GM18861 (cell line): ENCODE measurements at regions not wholly inside any gene's neighbourhood (a gene's known extent, or its start where the extent isn't known, plus 50 kb on each side); places are given as distances from the start of the nearest gene placed in this dataset.

Experiments
- ATAC-seq: cut with Tn5 transposase; IDR thresholded peaks from one replicate; pipeline ENCODE4 v1.9.1; 2021; ENCODE audit not compliant: unreplicated experiment

GRCh38 chr1:56002231-56002630, 577.1 kb downstream of the PLPP3 start:
- ATAC-seq = no peak

DNA sequence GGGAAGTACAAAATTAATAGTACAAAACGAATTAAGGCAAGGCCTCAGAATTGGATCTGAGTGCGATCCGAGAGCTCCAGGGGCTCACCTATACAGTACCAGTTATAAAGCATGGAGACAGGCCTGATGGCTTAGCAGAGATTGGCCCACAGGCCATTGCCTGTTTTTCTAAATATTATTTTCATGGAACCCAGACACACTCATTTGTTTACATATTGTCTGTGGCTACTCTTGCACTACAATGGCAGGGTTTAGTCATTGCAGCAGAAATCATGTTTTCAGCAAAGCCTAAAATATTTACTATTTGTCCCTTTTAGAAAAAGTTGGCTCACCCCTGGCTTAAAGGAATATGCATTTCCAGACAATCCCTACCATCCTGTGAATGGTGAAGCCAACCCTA, 578.9 kb downstream of the PLPP3 start:
- ATAC-seq = no peak

- ATAC-seq = no peak
Observed at GRCh38 chr1:55997536-55997935, 581.8 kb downstream of the PLPP3 start.

DNA sequence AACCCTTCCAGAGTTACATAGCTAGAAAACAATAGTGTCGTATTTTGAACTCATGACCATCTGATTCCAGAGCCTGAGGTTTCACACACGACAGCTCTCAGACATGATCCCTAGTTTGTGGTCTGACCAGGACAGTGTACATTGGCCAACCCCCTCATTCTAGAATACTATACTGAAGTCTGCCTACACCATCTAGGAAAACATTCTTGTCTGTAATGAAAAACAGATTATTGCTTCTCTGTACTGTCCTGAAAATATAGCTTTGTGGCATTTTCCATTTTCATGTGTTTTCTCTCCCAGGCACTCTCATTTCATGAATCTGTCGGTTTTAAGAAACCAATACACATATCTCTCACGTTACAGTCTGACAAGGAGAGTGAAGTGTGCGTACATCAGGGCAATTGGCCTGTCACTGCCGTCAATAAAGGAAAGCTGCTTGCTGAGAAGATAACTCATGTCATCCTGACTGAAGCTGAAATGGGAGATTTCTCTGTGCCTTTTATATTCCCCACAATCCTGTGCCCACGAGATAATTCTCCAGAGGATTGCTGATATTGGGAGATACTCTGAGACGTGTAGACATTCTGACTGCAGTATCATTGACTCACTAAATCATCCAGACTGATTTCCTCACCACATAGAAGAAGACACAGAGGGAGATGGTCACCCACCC, 585.6 kb downstream of the PLPP3 start:
- ATAC-seq = no peak

GRCh38 chr1:55990007-55990406, 589.4 kb downstream of the PLPP3 start:
- no peak for ATAC-seq

GRCh38 chr1:55988963-55989452, 590.4 kb downstream of the PLPP3 start:
- ATAC-seq = no peak

DNA sequence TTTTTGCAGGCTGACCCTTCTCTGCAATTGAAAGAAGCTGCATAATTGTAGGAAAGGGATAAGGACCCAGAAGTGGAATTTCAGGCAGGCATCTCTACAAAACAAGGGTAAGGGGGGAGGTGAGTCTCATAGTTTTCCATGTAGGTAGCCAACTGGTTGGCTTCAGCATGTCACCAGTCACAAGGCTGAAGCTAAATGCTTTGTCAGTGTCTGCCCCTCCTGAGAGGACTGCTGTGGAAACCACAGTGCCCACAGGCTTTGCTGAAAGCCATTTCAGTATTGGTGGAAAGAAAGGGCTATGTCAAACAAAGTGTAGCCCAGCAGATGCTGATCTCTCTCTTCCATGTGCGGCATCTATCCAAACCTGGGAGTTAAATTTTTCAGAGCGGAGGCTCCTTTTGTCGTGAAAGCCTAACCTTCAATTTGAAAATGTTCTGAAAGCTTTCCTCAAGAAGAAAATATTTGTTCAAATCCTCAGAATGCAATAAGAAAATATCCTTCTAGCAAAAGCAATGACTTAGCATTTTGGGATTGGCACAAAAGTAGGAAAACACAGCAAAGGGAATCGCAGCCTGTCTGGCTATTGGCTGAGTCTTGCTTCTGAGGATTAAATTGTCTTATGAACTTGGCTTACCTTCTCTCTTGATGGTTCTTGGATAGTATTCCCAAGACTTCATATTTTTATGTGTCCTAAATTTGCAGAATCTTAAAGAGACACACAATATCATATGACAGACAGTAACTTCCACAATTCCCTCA, 591.7 kb downstream of the PLPP3 start:
- no peak for ATAC-seq

DNA sequence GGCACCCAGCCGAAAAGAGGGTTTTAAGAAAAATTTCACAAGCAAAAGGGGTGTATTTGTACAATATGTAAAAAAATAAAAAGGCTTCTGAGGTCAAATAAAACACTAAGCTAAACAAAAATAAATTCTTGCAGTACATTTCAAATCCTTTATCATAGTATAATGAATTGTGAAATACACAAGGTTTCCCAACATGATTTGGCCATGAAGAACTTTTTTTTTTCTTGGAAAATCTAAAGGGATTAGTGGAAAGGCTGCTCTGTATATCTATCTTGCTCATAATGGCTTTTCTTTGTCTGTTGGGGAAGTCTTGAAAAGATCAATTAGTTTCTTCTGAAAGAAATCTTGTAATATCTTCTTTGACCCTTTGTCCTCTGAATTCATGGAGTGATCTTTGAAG, 593.4 kb downstream of the PLPP3 start:
- no peak for ATAC-seq

DNA sequence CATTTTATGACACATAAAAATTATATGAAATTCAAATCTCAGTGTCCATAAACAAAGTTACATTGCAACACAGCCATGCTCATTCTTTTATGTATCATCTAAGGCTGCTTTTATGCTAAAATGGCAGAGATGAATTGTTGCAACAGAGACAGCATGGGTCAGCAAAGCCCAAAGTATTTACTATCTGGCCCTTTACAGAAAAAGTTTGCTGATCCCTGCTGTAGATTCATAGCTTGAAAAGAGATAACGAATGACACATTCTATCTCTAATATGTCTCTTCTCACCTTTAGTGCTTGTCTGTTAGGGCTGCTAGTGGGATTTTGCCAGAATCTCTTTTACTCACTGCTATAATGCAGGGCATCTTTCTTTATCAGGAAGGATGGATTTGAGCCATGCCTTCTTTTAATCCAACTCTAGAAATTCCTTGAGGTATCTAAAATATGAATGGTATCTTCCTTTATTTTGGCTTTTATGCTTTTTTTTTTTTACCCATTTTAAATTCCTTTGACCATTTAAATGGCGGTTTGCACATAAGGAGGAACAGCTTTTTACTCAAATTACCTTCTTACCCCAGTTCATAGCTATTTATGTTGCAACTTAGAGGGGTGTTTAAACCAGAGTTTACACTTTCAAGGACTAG, 598.2 kb downstream of the PLPP3 start:
- no peak for ATAC-seq

GRCh38 chr1:55980582-55980981, 598.8 kb downstream of the PLPP3 start:
- ATAC-seq = no peak

DNA sequence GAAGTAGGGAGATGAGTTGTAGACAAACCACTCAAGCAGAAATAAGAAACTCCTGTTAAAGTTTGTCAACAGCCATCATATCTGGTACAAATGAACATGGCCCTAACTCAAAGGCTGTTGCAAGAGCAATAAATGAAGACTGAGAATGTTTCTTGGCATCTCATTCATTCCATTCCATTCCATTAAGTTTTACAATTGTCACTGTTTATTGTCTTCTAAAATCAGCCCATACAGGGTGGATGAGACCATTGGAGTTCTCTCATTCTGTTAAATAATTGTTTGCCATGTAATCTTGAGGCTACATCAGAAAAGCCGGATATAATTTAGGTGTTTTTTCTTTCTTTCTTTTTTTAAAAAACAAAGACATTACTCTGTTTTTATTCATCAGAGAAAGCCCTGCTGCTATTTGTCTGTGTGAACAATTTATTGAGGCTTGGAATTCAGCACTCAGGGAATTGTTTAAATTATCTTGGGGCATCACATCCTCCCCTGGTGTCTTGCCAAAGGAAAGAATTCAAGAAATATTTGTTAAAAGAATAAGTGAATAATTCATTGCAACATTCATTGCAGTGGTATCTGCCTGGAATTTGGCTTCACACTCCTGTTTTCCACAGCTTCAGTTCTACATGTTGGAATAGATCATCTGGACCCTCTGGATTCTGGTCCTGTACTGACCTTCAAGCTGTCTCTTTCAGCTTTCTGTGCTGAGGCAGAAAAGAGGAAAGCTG, 604.5 kb downstream of the PLPP3 start:
- no peak for ATAC-seq

DNA sequence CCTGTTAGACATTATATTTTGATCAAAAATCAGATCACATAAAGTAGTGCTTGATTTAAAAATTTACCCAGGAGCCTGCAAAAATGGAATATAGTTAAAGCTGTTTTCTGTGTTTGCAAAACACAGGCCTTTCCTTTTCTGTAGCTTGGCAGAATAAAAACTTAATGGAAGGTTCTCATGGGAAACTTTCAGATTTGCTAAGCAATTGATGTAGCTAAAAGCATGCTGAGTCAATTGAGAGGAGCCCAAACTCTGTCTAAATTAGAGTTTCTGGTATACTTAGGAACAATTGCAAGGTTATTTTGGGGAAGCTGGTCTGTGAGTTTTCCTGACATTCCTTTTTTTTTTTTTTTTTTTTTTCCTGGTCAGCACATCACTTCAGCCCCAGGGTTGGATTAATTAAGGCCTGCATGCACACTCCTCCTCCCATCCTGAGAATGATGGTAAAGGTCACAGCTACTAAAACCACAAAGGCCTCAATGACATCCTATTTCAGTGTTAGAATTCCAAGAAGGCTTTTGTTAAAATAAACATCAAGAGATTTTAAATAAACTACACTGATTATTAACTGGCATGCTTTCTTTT, 608.7 kb downstream of the PLPP3 start:
- no peak for ATAC-seq

- ATAC-seq = no peak
Observed at GRCh38 chr1:55969322-55969721, 610.0 kb downstream of the PLPP3 start.

GRCh38 chr1:55968661-55969060, 610.7 kb downstream of the PLPP3 start:
- no peak for ATAC-seq

DNA sequence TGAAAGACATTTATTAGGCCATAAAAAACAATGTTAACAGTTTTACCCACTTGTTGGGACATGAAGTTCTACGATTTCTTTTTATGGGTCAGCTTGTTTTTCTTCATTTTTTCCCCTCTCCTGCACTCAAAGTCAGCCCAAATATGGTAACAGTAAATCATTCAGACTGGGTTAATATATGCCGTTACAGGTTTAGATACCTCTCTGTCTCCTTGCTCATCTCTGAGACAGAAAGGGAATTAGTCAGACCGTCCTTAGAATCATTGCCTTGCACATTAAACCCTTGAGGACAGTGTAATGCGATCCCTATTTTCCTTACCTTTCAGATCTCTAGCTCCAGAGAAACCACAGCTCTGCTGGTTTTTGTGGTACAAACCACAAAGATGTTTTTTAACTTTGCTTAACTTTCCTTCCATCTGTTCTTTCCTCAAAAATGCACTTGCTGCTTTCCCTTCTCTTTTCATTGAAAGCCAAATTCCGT, 613.3 kb downstream of the PLPP3 start:
- no peak for ATAC-seq

- no peak for ATAC-seq
Observed at GRCh38 chr1:55962472-55962871, 616.9 kb downstream of the PLPP3 start.

DNA sequence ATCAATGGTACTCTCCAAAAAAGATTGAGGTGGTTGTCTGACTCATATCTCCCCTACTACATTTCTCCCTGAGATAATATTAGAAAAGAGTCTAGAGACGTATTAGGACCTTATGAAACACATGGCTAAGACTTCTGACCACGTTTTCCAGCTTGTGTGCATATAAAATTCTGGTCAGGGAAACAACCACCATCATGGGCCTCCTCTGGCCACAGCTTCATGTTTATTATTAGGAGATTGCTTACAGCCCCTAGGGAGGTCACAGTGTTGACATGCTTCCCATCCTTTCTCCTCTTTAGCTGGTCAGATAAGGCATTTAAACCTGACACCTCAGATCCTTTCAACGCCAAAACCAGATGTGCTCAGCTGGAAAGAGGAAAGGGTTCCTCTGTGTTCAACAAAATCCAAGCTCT, 620.2 kb downstream of the PLPP3 start:
- no peak for ATAC-seq

GRCh38 chr1:55958498-55958897, 620.9 kb downstream of the PLPP3 start:
- no peak for ATAC-seq

DNA sequence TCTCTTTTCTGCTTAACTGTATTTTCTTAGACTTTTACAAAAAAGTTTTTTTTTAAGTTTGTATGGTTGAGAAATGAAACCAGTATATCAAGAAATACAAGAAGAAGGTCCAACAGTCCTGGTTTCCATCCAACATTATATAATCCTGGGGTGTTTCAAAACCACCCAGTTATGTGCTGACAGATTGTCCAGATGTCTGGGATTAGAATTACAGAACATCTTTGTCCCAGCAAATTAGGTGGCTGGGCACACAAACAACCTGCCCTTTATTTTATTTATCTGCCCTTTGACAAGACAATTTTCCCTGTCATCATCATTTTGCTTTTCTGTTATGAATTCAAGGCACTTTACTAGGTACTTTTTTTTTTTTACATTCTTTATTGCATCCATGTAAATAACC, 622.1 kb downstream of the PLPP3 start:
- ATAC-seq = no peak

GRCh38 chr1:55955016-55955621, 624.2 kb downstream of the PLPP3 start:
- ATAC-seq = no peak
